ENCODE measurements at regions not wholly inside any gene's neighbourhood (a gene's known extent, or its start where the extent isn't known, plus 50 kb on each side); places are given as distances from the start of the nearest gene placed in this dataset.

- no peak for TF ChIP-seq CTCF (IDR thresholded peaks at IDR 0.05; ENCODE audit: insufficient read depth, low read depth, low read length)
- no peak for TF ChIP-seq EZH2 (IDR thresholded peaks at IDR 0.05; ENCODE audit: insufficient read depth, low read length)
Measured at GRCh38 chr2:155871940-155872339, 460.6 kb downstream of the NR4A2 start.

All from astrocyte (in vitro differentiated cells and primary cell).